Lung microvascular endothelial cell (primary cell): ENCODE measurements at regions not wholly inside any gene's neighbourhood (a gene's known extent, or its start where the extent isn't known, plus 50 kb on each side); places are given as distances from the start of the nearest gene placed in this dataset.

Source experiments
- DNase-seq, 2 donors: peaks; one replicate each; pipeline versions ENCODE4 v3.0.0 to v3.0.0-alpha.2; 2010; ENCODE audit warnings: low read depth in 2 of 2

DNA sequence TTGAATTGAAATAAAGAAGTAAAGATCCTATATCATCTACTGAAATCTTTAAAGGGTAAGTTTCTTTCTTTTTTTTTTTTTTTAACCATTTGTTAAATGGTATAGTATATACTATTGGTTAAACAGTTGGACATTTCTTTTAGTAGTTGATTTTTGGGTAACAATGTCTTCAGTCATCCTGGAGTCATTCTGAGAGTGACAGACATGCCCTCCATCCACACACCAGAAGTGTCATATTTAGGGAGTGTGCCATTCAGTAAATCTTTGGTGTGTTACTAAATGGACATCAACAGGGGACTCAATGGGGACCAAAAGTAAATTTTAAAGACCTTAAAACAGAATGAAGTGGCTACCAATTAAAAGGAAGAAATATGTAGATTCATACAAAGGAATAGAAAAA lies 50.8 kb upstream of the SLC39A10 start:
- no peak for DNase-seq

DNA sequence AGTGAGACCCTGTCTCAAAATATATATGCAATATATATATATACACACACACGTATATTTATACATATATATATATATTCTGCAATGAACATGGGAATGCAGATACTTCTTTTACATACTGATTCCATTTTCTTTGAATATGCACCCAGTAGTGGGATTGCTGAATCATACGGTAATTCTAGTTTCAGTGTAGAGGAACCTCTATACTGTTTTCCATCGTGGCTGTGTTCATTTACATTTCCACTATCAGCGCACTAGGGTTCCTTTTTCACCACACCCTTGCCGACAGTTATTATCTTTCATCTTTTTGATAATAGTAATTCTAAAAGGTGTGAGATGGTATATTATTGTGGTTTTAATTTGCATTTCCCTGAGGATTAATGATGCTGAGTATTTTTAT lies 52.3 kb upstream of the SLC39A10 start:
- no peak for DNase-seq

GRCh38 chr2:195603998-195604397 lies 53.0 kb upstream of the SLC39A10 start:
- DNase-seq = no peak

DNA sequence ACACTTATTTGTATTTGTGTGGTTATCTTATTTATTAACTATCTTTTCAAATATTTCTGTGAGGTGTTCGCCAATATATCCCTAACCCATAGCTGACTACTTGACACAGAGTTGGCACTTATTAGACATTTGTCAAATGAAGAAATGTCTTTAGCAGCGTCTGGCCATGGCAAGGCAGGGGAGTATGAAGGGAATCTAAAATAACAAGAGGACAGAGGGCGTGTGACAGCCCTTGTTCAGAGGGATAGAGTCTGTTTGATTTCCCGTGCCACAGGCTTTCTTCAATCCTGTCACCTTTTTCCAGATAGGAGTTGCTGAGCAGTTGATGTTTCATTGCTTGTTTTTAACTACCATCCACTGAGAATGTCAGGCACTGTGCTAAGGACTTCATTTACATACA lies 53.6 kb upstream of the SLC39A10 start:
- DNase-seq = no peak

DNA sequence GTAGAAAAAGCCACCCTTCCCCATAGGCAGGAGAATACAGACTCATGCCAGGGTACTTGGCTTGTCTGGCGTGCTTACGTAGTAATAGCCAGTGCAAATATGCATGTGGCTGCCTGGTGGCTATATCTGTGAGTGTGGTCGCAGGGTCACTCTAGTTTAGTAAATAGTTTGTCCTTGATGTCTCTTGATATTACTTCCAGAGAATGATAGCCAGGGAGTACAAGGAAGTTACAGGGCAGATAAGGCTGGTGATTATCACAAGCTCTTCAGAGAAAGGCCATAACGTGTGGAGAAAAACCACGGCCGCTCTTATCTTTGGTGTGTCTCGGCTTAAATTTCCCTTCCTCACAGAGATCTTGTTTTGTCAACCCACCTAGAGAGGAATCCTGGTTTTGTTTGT lies 54.3 kb upstream of the SLC39A10 start:
- no peak for DNase-seq

DNA sequence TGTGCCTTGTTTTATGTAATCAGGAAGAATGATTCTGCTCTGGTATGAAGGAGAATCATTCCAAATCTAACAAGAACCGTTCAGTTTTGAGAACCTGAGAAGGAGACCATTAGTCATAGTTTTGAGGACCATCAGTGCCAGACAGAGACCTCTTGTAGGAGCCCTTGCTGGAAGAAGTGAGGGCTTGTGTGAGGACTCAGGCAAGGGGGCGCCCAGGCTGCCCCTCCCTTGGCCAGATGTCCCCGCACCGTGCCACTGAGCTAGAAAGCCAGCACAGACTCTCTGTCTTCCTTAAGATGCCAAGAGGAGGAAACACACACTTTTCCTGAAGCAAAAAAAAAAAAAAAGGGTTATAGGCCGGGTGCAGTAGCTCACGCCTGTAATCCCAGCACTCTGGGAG lies 55.7 kb upstream of the SLC39A10 start:
- no peak for DNase-seq

DNA sequence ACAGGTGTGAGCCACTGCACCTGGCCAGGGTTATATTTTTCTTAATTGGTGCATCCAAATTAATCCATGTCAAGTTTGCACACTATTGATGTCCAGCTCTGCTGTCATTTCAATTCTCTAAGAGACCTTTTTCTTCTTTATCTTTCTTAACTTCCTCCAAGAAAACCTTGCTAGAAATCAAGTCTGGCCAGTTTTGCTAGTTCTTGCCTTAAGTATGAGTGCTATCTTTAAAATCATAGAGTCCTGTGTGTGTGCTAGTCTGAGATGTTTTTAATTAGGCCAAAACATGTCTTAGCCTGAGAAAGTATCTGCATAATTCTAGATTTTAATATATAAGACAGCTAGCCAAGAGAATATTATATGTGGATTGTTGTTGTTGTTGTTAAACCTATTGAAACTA lies 56.2 kb upstream of the SLC39A10 start:
- DNase-seq = no peak

- no peak for DNase-seq
Measured at GRCh38 chr2:195596840-195597239, 60.2 kb upstream of the SLC39A10 start.

GRCh38 chr2:195595825-195596224 lies 61.2 kb upstream of the SLC39A10 start:
- DNase-seq = no peak

DNA sequence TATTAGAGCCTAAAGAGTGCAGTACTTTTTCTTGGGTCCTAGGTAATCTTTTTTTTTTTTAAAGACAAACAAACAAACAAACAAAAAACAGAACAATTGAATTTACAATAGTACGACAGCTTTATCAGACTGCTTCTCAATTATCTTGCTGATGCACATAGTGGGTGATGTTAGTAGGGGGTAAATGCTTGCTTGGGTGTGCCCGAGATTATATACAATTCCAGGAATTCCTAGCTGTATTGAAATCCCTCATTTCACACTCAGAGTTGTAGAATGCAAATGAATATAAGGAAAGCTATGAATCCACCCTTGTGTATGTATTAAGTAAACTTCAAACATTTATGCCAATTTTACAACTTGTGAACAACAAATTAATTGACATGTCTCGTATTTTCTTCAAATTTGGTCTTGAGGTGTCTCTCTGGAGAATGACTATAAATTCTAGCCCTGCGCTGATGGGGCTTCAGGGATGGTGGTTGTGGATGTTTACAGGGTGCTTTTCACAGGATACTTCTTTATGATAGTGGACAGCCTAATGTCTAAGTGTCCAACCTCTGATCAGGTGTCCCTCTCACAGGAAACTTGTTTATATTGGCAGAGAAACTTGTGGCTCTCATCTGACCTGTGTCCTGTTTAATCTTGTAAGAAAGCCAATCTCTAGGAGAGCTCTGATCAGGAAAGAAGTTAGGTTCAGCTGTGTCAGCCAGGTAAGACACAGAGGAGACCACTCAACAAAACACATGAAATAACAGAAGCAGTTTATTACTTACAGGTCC lies 61.9 kb upstream of the SLC39A10 start:
- DNase-seq = no peak

GRCh38 chr2:195594248-195594647 lies 62.8 kb upstream of the SLC39A10 start:
- no peak for DNase-seq

GRCh38 chr2:195592105-195592504 lies 64.9 kb upstream of the SLC39A10 start:
- no peak for DNase-seq

DNA sequence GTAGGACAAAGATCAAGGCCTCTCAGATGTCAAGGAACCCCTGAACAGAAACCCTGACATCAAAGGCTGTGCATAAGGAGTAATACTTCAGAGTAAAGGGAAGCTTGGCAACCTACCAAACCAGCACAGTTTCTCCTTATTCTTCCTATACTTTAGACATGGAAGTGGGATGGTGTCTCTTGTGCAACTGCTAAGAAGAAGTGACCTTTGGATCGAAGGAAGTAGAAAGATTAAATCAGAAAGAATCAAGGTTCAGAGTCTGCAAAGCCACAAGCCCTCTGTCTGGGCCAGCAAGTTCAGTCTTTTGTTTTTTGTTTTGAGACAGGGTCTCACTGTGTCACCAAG lies 66.2 kb upstream of the SLC39A10 start:
- no peak for DNase-seq

DNA sequence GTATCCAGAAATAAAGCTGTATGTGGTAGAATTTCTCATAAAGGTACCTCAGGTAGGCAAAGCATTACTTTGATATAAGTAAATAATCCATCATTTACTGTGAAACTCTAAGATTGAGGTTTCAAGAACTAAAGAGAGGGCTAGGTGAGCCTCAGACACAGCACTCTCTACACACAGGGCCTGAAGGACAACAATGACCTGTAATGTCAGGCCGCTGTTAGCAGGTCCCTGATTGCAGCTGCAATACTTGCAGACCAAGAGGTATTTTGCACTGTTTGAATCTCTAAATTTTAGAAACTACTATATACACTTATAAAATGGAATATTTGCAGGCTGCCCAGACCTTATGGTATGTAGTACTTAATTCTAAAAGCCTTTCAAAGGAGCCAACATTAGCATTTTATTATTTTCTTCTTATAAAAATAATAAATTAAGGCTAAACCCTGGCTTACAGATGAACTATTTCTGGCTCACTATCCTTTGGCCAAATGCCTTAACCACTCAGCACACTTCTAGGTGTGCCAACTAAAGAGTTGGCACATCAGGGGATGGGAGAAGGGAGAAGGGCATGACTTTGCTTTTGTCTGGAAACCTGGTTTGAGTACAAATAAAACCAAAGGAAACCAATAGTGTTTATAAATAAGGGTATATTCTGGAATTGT lies 66.7 kb upstream of the SLC39A10 start:
- no peak for DNase-seq

- DNase-seq = no peak
Measured at GRCh38 chr2:195587966-195588365, 69.1 kb upstream of the SLC39A10 start.

- no peak for DNase-seq
Measured at GRCh38 chr2:195586062-195586714, 70.8 kb upstream of the SLC39A10 start.

- DNase-seq = no peak
Measured at GRCh38 chr2:195582188-195582587, 74.8 kb upstream of the SLC39A10 start.

GRCh38 chr2:195579776-195580555 lies 77.1 kb upstream of the SLC39A10 start:
- DNase-seq = no peak

DNA sequence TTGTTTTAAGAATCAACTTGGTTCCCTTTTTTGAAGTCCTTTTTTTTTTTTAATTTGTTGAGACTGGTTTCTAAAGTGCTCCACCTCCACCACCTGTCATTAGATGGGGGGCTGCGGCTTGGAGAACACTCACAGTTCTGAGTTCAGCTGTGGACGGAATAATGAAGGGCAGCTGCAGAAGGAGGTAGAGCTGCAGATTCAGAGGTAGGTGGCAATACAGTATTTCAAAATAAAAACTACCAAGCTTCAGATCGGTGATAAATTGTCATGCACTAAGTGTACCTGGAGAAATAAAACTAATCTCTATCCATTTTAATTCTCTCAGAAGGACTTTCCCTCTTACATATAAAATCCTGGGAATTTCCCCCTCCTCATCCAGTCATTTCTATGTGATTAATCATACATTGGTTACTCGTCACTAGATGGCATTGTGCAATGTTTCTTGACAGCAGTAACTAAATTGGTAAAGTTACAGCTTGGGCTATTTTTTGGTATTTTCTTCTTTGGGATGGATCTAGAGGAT lies 81.1 kb upstream of the SLC39A10 start:
- peak; percentile 47 to 56 for DNase-seq

GRCh38 chr2:195575016-195575415 lies 82.0 kb upstream of the SLC39A10 start:
- peak in 1 of 2 donors; percentile 29 for DNase-seq

DNA sequence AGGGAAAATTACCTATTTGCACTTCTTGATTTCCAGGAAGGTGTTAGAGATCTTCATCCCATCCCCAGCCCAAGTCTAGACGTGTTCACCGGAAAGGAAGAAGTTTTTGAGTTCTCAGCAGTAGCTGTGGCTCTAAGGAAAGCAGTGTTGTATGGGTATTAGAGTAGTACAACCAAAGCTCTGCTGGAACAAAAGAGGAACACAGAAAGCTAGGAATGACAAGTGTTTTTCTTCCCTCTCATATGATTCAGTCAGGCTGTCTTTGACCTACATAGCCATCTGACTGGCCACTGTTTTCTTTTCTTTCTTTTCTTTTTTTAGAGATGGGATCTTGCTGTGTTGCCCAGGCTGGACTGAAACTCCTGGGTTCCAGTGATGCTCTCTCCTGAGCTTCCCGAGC lies 82.7 kb upstream of the SLC39A10 start:
- DNase-seq = no peak
